ENCODE measurements at regions not wholly inside any gene's neighbourhood (a gene's known extent, or its start where the extent isn't known, plus 50 kb on each side); places are given as distances from the start of the nearest gene placed in this dataset.

DNA sequence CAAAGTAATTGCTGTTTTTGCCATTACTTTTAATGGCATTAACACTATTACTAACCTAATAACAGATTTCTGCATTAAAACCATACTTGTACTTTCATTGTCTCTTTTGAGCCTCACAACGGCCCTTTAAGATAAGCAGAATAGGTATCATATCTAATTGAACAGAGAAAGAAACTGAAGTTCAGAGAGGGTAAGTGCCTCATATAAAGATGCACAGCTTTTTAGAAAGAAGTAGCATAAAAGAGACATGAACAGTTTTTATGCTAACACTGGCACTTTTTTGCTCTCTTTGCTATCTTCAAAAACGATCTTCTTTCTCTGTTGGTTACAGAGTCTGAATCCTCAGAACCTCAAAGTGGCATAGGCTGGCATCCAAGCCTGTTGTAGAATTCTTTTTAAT lies 102.9 kb upstream of the OR5AK2 start:
- Histone ChIP-seq H3K27ac (ENCODE audit: low read depth, low read length) (no peak overlapping the region), H3K27me3 (ENCODE audit: control insufficient read depth, insufficient read depth, low read length) (no peaks in the 10 kb centered on the region), H3K36me3 (ENCODE audit: control insufficient read depth, insufficient read depth, low read length) (no peaks in the 10 kb centered on the region), H3K9me3 (ENCODE audit: control insufficient read depth, insufficient read depth, low read length) (no peaks in the 10 kb centered on the region), H3K4me3 (ENCODE audit: low read depth, low read length) (no peak overlapping the region), H3K4me1 (ENCODE audit: control insufficient read depth, insufficient read depth, low read length) (no peaks in the 10 kb centered on the region)
- no CpG with 5 or more reads among the region's 2 CpGs for WGBS (ENCODE audit: insufficient coverage)
- DNase-seq (ENCODE audit: low read depth in 4 of 6, low spot score in 6 of 6): no peak

DNA sequence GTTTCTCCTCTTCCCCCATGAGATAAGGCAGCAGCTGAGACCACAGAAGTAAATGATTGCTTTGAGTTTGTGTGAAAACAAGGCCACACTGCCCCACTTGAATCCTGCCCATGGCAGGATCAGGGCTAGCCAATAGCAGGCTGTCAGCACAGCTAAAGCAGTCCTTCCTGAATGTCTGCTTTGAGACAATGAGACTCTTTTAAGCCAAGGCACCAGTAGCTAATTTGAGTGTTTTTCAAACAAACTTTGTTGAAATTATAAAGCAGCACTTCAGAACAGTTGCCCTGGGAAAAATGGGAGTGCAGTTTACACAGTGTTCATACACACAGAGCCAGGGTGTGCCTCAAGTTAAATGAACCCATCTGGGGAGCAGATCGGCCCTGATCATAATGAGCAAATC lies 103.5 kb upstream of the OR5AK2 start:
- Histone ChIP-seq H3K4me1 (ENCODE audit: control insufficient read depth, insufficient read depth, low read length) (no peaks in the 10 kb centered on the region), H3K27ac (ENCODE audit: low read depth, low read length) (no peak overlapping the region), H3K36me3 (ENCODE audit: control insufficient read depth, insufficient read depth, low read length) (no peaks in the 10 kb centered on the region), H3K9me3 (ENCODE audit: control insufficient read depth, insufficient read depth, low read length) (no peaks in the 10 kb centered on the region), H3K4me3 (ENCODE audit: low read depth, low read length) (no peak overlapping the region), H3K27me3 (ENCODE audit: control insufficient read depth, insufficient read depth, low read length) (no peaks in the 10 kb centered on the region)
- WGBS (ENCODE audit: insufficient coverage): 20% methylated on average over 1 of the region's 1 CpG
- peak in 4 of 6 donors; percentile 15 to 59 (median 37) for DNase-seq (ENCODE audit: low read depth in 4 of 6, low spot score in 6 of 6)

DNA sequence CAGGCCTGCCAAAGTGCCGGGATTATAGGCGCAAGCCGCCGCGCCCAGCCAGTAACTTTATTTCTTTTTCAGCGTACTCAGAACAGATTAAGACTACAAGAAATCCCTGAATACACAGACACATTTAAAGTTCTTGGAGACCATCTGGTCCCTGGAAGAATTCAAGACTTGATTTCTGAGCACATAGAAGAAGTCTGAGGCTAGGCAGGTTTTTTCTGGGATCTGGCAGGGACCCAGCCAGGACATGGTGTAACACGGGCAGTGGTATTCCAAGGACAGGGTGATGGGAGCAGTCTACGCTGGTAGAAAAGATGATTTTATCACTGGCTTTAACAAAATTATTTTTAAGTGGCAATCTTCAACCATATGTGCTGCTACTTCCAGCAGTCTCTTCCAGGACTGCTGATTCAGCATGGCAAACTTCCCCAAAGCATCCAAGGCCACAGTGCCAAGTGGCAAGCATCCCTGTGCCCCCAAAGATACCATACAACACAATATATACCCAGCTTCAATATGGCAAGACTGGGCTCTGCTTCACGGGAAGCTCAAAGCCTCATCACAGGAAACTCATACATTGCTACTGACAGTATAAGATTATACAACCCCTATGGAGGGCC lies 105.2 kb upstream of the OR5AK2 start:
- H3K9me3 ChIP-seq (ENCODE audit: control insufficient read depth, insufficient read depth, low read length): no peaks in the 10 kb centered on the region
- H3K36me3 ChIP-seq (ENCODE audit: control insufficient read depth, insufficient read depth, low read length): no peaks in the 10 kb centered on the region
- no peak overlapping the region for H3K4me3 ChIP-seq (ENCODE audit: low read depth, low read length)
- 97% methylated on average over 3 of the region's 9 CpGs for WGBS (ENCODE audit: insufficient coverage)
- DNase-seq (ENCODE audit: low read depth in 4 of 6, low spot score in 6 of 6): peak in 1 of 6 donors; percentile 65
- no peaks in the 10 kb centered on the region for H3K4me1 ChIP-seq (ENCODE audit: control insufficient read depth, insufficient read depth, low read length)
- H3K27me3 ChIP-seq (ENCODE audit: control insufficient read depth, insufficient read depth, low read length): no peaks in the 10 kb centered on the region
- no peak overlapping the region for H3K27ac ChIP-seq (ENCODE audit: low read depth, low read length)

DNA sequence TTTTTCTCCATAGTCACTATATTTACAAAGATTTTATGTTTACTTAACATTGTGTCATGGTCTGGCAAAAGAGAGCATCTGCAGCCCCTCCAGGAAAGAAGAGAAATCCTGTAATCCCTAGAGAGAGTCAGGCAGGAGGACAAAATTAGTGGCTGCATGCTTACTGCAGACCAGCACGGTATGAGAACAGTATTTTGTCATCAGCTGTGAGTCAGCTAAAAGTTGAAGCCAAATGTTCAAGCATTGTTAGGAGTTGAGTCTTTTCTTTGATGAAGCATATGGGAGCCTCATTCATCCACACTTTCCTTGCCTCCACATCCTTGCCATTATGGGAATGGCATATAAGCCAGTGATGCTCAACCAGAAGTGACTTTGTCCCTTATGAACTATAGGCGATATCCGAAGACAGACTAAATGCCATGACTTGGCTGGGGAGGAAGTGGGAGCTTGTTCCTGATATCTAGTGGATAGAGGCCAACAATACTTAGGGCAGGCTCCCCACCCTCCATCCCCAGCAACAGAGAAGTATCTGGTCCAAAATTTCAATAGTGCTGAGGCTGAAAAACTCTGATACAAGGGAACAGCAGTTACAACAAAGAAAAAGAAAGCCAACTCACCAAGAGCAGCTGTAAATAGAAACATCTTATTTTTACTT lies 112.0 kb upstream of the OR5AK2 start:
- H3K36me3 ChIP-seq (ENCODE audit: control insufficient read depth, insufficient read depth, low read length): no peaks in the 10 kb centered on the region
- H3K4me1 ChIP-seq (ENCODE audit: control insufficient read depth, insufficient read depth, low read length): no peaks in the 10 kb centered on the region
- no peak for DNase-seq (ENCODE audit: low read depth in 4 of 6, low spot score in 6 of 6)
- no peak overlapping the region for H3K4me3 ChIP-seq (ENCODE audit: low read depth, low read length)
- H3K9me3 ChIP-seq (ENCODE audit: control insufficient read depth, insufficient read depth, low read length): no peaks in the 10 kb centered on the region
- H3K27ac ChIP-seq (ENCODE audit: low read depth, low read length): no peak overlapping the region
- H3K27me3 ChIP-seq (ENCODE audit: control insufficient read depth, insufficient read depth, low read length): no peaks in the 10 kb centered on the region
- WGBS (ENCODE audit: insufficient coverage): no CpG with 5 or more reads among the region's 3 CpGs

DNA sequence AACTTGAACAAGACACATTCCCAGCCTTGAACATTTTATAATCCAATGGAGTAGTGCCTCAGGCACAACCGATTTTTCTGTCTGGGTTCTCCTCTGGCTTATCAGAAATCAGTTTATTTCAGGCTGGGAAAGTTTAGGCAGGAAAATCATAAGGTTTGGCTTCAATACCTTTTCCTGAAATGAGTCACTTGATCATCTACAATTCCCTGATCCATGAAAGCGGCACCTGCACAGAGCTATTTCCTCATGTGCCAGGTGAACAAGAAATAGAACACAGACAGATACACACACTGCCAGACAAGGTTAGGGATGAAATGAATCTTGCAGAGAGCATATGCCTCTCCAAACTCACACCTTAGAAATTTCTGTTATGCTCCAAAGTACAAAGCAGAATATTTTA lies 106.7 kb upstream of the OR9G4 start:
- no peak overlapping the region for H3K27ac ChIP-seq (ENCODE audit: low read depth, low read length)
- no peaks in the 10 kb centered on the region for H3K4me1 ChIP-seq (ENCODE audit: control insufficient read depth, insufficient read depth, low read length)
- DNase-seq (ENCODE audit: low read depth in 4 of 6, low spot score in 6 of 6): peak in 1 of 6 donors; percentile 20
- H3K36me3 ChIP-seq (ENCODE audit: control insufficient read depth, insufficient read depth, low read length): no peaks in the 10 kb centered on the region
- H3K4me3 ChIP-seq (ENCODE audit: low read depth, low read length): no peak overlapping the region
- no CpG with 5 or more reads among the region's 2 CpGs for WGBS (ENCODE audit: insufficient coverage)
- H3K27me3 ChIP-seq (ENCODE audit: control insufficient read depth, insufficient read depth, low read length): no peaks in the 10 kb centered on the region
- H3K9me3 ChIP-seq (ENCODE audit: control insufficient read depth, insufficient read depth, low read length): no peaks in the 10 kb centered on the region

DNA sequence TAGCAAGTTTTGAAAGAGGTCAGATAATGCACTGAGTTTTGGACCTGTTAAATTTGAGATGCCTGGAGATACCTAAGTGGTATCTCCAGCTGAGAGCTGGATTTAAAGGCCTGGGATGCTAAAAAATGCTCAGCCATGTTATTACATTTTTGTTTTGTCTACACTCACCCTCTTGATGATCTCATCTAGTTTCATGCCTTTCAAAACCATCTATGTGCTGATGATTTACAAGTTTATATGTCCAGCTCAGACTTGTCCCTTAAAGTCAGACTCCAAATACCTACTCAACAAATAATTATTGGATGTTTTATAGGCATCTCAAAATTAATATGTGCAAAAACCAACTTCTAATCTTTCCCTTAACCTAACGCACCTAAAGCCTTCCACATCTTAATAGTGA lies 103.6 kb upstream of the OR9G4 start:
- WGBS (ENCODE audit: insufficient coverage): no CpG with 5 or more reads among the region's 1 CpG
- Histone ChIP-seq H3K4me1 (ENCODE audit: control insufficient read depth, insufficient read depth, low read length) (peaks cover 2% of the 10 kb centered on the region), H3K4me3 (ENCODE audit: low read depth, low read length) (no peak overlapping the region), H3K27me3 (ENCODE audit: control insufficient read depth, insufficient read depth, low read length) (no peaks in the 10 kb centered on the region), H3K36me3 (ENCODE audit: control insufficient read depth, insufficient read depth, low read length) (no peaks in the 10 kb centered on the region), H3K9me3 (ENCODE audit: control insufficient read depth, insufficient read depth, low read length) (no peaks in the 10 kb centered on the region), H3K27ac (ENCODE audit: low read depth, low read length) (no peak overlapping the region)
- DNase-seq (ENCODE audit: low read depth in 4 of 6, low spot score in 6 of 6): no peak

DNA sequence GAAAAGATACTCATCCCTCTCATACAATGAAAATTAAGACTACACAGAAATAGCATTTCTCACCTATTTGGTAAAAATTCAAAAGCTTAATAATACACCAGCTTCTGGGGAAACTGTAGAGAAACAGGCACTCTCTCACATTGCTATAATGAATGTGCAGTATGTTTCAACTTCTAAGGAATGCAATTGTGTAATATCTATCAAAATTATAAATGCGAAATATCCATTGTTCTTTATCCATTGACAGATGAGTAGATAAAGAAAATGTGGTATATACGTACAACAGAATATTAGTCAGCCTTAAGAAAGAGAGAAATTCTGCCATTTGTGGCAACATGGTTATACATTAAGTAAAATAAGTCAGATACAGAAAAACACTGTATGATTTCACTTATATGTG lies 101.4 kb upstream of the OR9G4 start:
- Histone ChIP-seq H3K27ac (ENCODE audit: low read depth, low read length) (no peak overlapping the region), H3K9me3 (ENCODE audit: control insufficient read depth, insufficient read depth, low read length) (no peaks in the 10 kb centered on the region), H3K36me3 (ENCODE audit: control insufficient read depth, insufficient read depth, low read length) (no peaks in the 10 kb centered on the region), H3K4me1 (ENCODE audit: control insufficient read depth, insufficient read depth, low read length) (peaks cover 5% of the 10 kb centered on the region), H3K4me3 (ENCODE audit: low read depth, low read length) (no peak overlapping the region), H3K27me3 (ENCODE audit: control insufficient read depth, insufficient read depth, low read length) (no peaks in the 10 kb centered on the region)
- DNase-seq (ENCODE audit: low read depth in 4 of 6, low spot score in 6 of 6): no peak
- WGBS (ENCODE audit: insufficient coverage): no CpG with 5 or more reads among the region's 2 CpGs

DNA sequence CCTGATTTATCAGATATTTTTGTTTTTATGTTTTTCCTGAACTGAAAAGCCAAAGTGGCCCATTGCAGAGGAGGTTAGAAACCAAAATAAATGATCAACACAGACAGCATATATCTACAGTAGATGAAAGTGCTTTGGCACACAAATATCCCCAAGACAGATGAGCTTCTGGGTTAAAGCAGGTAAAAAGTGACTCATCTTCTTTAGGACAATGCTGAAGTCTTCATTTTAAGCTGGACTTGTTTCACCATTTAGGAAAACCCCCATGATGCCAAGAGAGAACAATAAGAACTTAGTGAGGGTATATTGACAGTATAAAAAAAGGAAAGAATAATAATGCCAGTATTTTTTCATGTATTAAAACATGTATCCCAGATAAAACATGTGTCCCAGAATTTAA lies 100.8 kb upstream of the OR9G4 start:
- Histone ChIP-seq H3K4me3 (ENCODE audit: low read depth, low read length) (no peak overlapping the region), H3K27ac (ENCODE audit: low read depth, low read length) (no peak overlapping the region), H3K9me3 (ENCODE audit: control insufficient read depth, insufficient read depth, low read length) (no peaks in the 10 kb centered on the region), H3K27me3 (ENCODE audit: control insufficient read depth, insufficient read depth, low read length) (no peaks in the 10 kb centered on the region), H3K4me1 (ENCODE audit: control insufficient read depth, insufficient read depth, low read length) (peaks cover 5% of the 10 kb centered on the region), H3K36me3 (ENCODE audit: control insufficient read depth, insufficient read depth, low read length) (no peaks in the 10 kb centered on the region)
- DNase-seq (ENCODE audit: low read depth in 4 of 6, low spot score in 6 of 6): no peak

DNA sequence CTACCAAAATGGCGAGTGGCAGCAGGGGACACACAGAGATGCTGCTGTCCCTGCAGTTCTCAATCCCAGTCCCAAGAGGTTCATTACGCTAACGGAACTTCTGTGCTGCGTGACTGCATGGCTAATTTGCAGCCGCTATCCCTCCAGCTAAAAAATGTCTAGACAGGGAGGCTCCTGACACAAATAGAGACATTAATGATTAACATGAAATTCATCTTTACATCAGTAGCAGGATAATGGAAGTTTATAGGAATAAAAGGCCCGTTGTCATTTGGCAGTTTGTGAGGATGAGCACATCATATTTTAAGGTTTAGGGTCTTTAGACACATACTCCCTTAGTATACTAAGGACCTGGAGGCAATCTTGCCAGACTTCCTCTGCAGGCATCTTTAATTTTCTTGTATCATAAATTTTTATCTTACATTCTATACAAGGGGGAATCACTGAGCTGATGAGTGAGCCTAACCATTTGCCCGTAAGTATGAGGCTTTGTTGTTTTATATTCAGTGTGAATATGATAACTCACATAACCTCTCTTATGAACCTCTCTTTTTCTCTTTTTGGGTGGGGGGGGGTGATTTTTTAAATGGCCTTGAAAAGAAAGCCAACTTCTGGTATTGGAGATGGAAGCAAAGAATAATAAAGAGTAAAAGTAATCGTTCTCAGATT lies 99.8 kb upstream of the OR9G4 start:
- Histone ChIP-seq H3K36me3 (ENCODE audit: control insufficient read depth, insufficient read depth, low read length) (no peaks in the 10 kb centered on the region), H3K9me3 (ENCODE audit: control insufficient read depth, insufficient read depth, low read length) (no peaks in the 10 kb centered on the region), H3K4me1 (ENCODE audit: control insufficient read depth, insufficient read depth, low read length) (peaks cover 5% of the 10 kb centered on the region), H3K27me3 (ENCODE audit: control insufficient read depth, insufficient read depth, low read length) (no peaks in the 10 kb centered on the region), H3K27ac (ENCODE audit: low read depth, low read length) (no peak overlapping the region), H3K4me3 (ENCODE audit: low read depth, low read length) (no peak overlapping the region)
- DNase-seq (ENCODE audit: low read depth in 4 of 6, low spot score in 6 of 6): peak in 1 of 6 donors; percentile 86
- WGBS (ENCODE audit: insufficient coverage): 16% methylated on average over 4 of the region's 8 CpGs

Data from spinal cord (tissue), 9 donors.